ENCODE measurements at regions not wholly inside any gene's neighbourhood (a gene's known extent, or its start where the extent isn't known, plus 50 kb on each side); places are given as distances from the start of the nearest gene placed in this dataset.

GRCh38 chr10:130486906-130487305 is 350.7 kb downstream of the GLRX3 start:
- TF ChIP-seq CTCF (conservative IDR thresholded peaks at IDR 0.05 in 1 of 2, IDR thresholded peaks at IDR 0.05 in 1 of 2; ENCODE audit: extremely low read depth in 1 of 2, insufficient read depth in 1 of 2, low read depth in 1 of 2, low read length in 2 of 2) (no peak), EZH2 (IDR thresholded peaks at IDR 0.05; ENCODE audit: borderline replicate concordance, low read length) (no peak)
